Hepatocyte (in vitro differentiated cells): ENCODE measurements at regions not wholly inside any gene's neighbourhood (a gene's known extent, or its start where the extent isn't known, plus 50 kb on each side); places are given as distances from the start of the nearest gene placed in this dataset.

Source experiments
- DNase-seq: peaks from one replicate; pipeline ENCODE4 v3.0.0-alpha.2; 2016; ENCODE audit warnings: low spot score
- H2AFZ ChIP-seq: fragments of 200-600 bp; sonication (generic); 2 replicates; pipeline ENCODE4 v1.6.0; 2016; ENCODE audit warnings: antibody characterized with exemption, mild to moderate bottlenecking
- H3K27ac ChIP-seq: fragments of 200-600 bp; sonication (generic); 2 replicates; pipeline ENCODE4 v1.5.1; 2016; ENCODE audit warnings: mild to moderate bottlenecking
- H3K27me3 ChIP-seq: fragments of 200-600 bp; sonication (generic); 2 replicates; pipeline ENCODE4 v1.6.1; 2016
- H3K36me3 ChIP-seq: fragments of 200-600 bp; sonication (generic); replicated peaks from 2 replicates; pipeline ENCODE4 v1.5.1; 2016; ENCODE audit warnings: low read depth; ENCODE audit not compliant: insufficient read depth
- H3K4me1 ChIP-seq: fragments of 200-600 bp; sonication (generic); 2 replicates; pipeline ENCODE4 v1.5.1; 2016; ENCODE audit warnings: mild to moderate bottlenecking, moderate library complexity; ENCODE audit not compliant: insufficient read depth
- H3K4me2 ChIP-seq: fragments of 200-600 bp; sonication (generic); 2 replicates; pipeline ENCODE4 v1.6.0; 2016
- H3K4me3 ChIP-seq: fragments of 200-600 bp; sonication (generic); 2 replicates; pipeline ENCODE4 v1.5.1; 2016; ENCODE audit warnings: mild to moderate bottlenecking
- H3K79me2 ChIP-seq: fragments of 200-600 bp; sonication (generic); 2 replicates; pipeline ENCODE4 v1.6.0; 2017; ENCODE audit warnings: mild to moderate bottlenecking
- H3K9me2 ChIP-seq: fragments of 200-600 bp; sonication (generic); replicated peaks from 2 replicates; pipeline ENCODE4 v1.6.0; 2017; ENCODE audit warnings: mild to moderate bottlenecking; ENCODE audit not compliant: insufficient read depth
- H3K9me3 ChIP-seq: fragments of 200-600 bp; sonication (generic); 2 replicates; pipeline ENCODE4 v1.5.1; 2016; ENCODE audit warnings: low read depth, mild to moderate bottlenecking
- H4K20me1 ChIP-seq: fragments of 200-600 bp; sonication (generic); 2 replicates; pipeline ENCODE4 v1.6.0; 2016; ENCODE audit warnings: mild to moderate bottlenecking; ENCODE audit not compliant: insufficient read depth, poor library complexity, severe bottlenecking
- EZH2 ChIP-seq: fragments of 200-600 bp; sonication (generic); IDR thresholded peaks from 2 replicates; pipeline ENCODE4 v1.6.1; 2016; ENCODE audit warnings: antibody characterized with exemption, mild to moderate bottlenecking, borderline replicate concordance
- EZH2phosphoT487 ChIP-seq: fragments of 200-600 bp; sonication (generic); IDR thresholded peaks from one replicate; pipeline ENCODE4 v1.6.1; 2018; ENCODE audit warnings: antibody characterized with exemption, mild to moderate bottlenecking, low read depth, moderate library complexity; ENCODE audit not compliant: unreplicated experiment, severe bottlenecking
- WGBS: methylation state at CpG from one replicate; pipeline ENCODE4 v1.1.6; 2016; ENCODE audit warnings: low lambda C conversion rate; ENCODE audit errors: missing lambda C conversion rate; 5-methylcytosine and 5-hydroxymethylcytosine counted together
- TF ChIP-seq, protein P1 (sequence below): fragments of 200-600 bp; sonication (generic); IDR thresholded peaks from 2 replicates; pipeline ENCODE4 v1.5.1; 2016; ENCODE audit warnings: antibody characterized with exemption, mild to moderate bottlenecking; ENCODE audit not compliant: poor library complexity

DNA sequence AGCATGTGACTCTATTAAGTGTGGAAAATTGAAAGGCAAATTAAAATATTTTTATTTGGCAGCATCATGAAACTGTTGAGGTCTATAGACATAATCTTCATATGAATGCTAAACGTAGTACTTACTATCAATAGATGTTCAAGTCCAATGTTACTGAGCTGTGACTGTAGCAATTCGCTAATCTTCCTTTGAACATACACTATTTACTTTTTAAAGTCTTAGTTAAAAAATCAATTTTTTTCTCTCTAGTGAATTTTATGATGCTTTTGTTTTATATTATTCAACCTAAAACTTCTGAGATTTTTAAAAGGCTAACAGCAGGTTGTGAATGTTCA, 85.2 kb upstream of the ELOVL5 start:
- H3K4me2 ChIP-seq = no peak overlapping the region
- H3K4me3 ChIP-seq = no peak overlapping the region
- H3K27ac ChIP-seq = peak overlapping the region; percentile 51
- no peak overlapping the region for H2AFZ ChIP-seq
- no peak for DNase-seq
- H3K36me3 ChIP-seq = no peaks in the 10 kb centered on the region
- TF ChIP-seq, protein P1, sequence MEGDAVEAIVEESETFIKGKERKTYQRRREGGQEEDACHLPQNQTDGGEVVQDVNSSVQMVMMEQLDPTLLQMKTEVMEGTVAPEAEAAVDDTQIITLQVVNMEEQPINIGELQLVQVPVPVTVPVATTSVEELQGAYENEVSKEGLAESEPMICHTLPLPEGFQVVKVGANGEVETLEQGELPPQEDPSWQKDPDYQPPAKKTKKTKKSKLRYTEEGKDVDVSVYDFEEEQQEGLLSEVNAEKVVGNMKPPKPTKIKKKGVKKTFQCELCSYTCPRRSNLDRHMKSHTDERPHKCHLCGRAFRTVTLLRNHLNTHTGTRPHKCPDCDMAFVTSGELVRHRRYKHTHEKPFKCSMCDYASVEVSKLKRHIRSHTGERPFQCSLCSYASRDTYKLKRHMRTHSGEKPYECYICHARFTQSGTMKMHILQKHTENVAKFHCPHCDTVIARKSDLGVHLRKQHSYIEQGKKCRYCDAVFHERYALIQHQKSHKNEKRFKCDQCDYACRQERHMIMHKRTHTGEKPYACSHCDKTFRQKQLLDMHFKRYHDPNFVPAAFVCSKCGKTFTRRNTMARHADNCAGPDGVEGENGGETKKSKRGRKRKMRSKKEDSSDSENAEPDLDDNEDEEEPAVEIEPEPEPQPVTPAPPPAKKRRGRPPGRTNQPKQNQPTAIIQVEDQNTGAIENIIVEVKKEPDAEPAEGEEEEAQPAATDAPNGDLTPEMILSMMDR = no peak
- TF ChIP-seq EZH2phosphoT487 (no peak), EZH2 (no peak)
- H4K20me1 ChIP-seq = no peaks in the 10 kb centered on the region
- peaks cover 11% of the 10 kb centered on the region for H3K4me1 ChIP-seq
- 53% methylated on average over 2 of the region's 2 CpGs for WGBS
- H3K9me3 ChIP-seq = no peaks in the 10 kb centered on the region
- H3K79me2 ChIP-seq = no peaks in the 10 kb centered on the region
- no peaks in the 10 kb centered on the region for H3K27me3 ChIP-seq
- no peaks in the 10 kb centered on the region for H3K9me2 ChIP-seq

- no peaks in the 10 kb centered on the region for H4K20me1 ChIP-seq
- no peak for DNase-seq
- H3K27ac ChIP-seq = peak overlapping the region; percentile 51
- peak overlapping the region; percentile 26 for H3K4me2 ChIP-seq
- no peaks in the 10 kb centered on the region for H3K9me3 ChIP-seq
- peaks cover 11% of the 10 kb centered on the region for H3K4me1 ChIP-seq
- 38% methylated on average over 4 of the region's 4 CpGs for WGBS
- H3K79me2 ChIP-seq = no peaks in the 10 kb centered on the region
- no peaks in the 10 kb centered on the region for H3K36me3 ChIP-seq
- no peaks in the 10 kb centered on the region for H3K9me2 ChIP-seq
- TF ChIP-seq EZH2 = no peak
- H2AFZ ChIP-seq = no peak overlapping the region
- H3K27me3 ChIP-seq = no peaks in the 10 kb centered on the region
- H3K4me3 ChIP-seq = no peak overlapping the region
Observed at GRCh38 chr6:53433261-53433950, 84.7 kb upstream of the ELOVL5 start.

GRCh38 chr6:53432318-53433161, 83.8 kb upstream of the ELOVL5 start:
- peak overlapping the region; percentile 26 for H3K4me2 ChIP-seq
- WGBS = 65% methylated on average over 8 of the region's 8 CpGs
- H3K4me3 ChIP-seq = no peak overlapping the region
- DNase-seq = peak; percentile 62
- no peaks in the 10 kb centered on the region for H3K27me3 ChIP-seq
- H3K36me3 ChIP-seq = no peaks in the 10 kb centered on the region
- peaks cover 11% of the 10 kb centered on the region for H3K4me1 ChIP-seq
- no peak overlapping the region for H2AFZ ChIP-seq
- H3K9me2 ChIP-seq = no peaks in the 10 kb centered on the region
- TF ChIP-seq EZH2phosphoT487 (no peak), EZH2 (no peak)
- TF ChIP-seq, protein P1 = no peak
- no peaks in the 10 kb centered on the region for H3K79me2 ChIP-seq
- no peaks in the 10 kb centered on the region for H4K20me1 ChIP-seq
- no peaks in the 10 kb centered on the region for H3K9me3 ChIP-seq
- H3K27ac ChIP-seq = peak overlapping the region; percentile 51

DNA sequence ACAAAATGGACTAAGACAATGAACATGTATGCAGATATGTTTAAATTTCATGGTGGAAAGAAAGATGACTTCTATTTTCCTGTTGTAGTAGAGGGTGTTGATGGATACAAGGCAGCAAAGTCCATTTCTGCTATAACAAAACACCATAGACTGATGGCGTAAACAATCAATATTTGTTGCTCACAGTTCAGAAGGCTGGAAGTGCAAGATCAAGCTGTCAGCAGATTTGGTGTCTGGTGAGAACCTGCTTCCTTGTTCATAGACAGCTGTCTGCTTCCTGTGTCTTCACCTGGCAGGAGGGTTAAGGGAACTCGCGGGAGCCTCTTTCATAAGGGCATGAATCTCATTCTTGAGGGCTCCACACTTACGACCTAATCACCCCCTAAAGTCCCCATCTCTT, 83.0 kb upstream of the ELOVL5 start:
- TF ChIP-seq EZH2 (no peak), EZH2phosphoT487 (no peak)
- TF ChIP-seq, protein P1 = no peak
- no peaks in the 10 kb centered on the region for H3K9me3 ChIP-seq
- no peaks in the 10 kb centered on the region for H4K20me1 ChIP-seq
- no peaks in the 10 kb centered on the region for H3K9me2 ChIP-seq
- no peaks in the 10 kb centered on the region for H3K36me3 ChIP-seq
- H3K27me3 ChIP-seq = no peaks in the 10 kb centered on the region
- no peak overlapping the region for H2AFZ ChIP-seq
- H3K4me2 ChIP-seq = no peak overlapping the region
- peaks cover 11% of the 10 kb centered on the region for H3K4me1 ChIP-seq
- DNase-seq = no peak
- 90% methylated on average over 4 of the region's 4 CpGs for WGBS
- H3K27ac ChIP-seq = no peak overlapping the region
- no peaks in the 10 kb centered on the region for H3K79me2 ChIP-seq
- no peak overlapping the region for H3K4me3 ChIP-seq
